DOHH2 (cell line): ENCODE measurements at regions not wholly inside any gene's neighbourhood (a gene's known extent, or its start where the extent isn't known, plus 50 kb on each side); places are given as distances from the start of the nearest gene placed in this dataset.

Experiments used
- H3F3A ChIP-seq: fragments of 200-600 bp; sonication (generic), shearing (Covaris generic); 2 replicates; pipeline ENCODE4 v1.6.0; 2016; ENCODE audit warnings: antibody characterized with exemption, mild to moderate bottlenecking; ENCODE audit not compliant: control insufficient read depth, insufficient read depth
- H3K27ac ChIP-seq: fragments of 200-600 bp; sonication (generic); 2 replicates; pipeline ENCODE4 v1.5.1; 2014; ENCODE audit warnings: low read depth, mild to moderate bottlenecking, low read length, moderate library complexity
- H3K27me3 ChIP-seq: fragments of 200-600 bp; sonication (generic); 2 replicates; pipeline ENCODE4 v1.6.1; 2014; ENCODE audit warnings: mild to moderate bottlenecking, low read length, mixed read lengths; ENCODE audit not compliant: control insufficient read depth
- H3K36me3 ChIP-seq: fragments of 200-600 bp; sonication (generic); 2 replicates; pipeline ENCODE4 v1.6.1; 2014; ENCODE audit warnings: mild to moderate bottlenecking, low read length, moderate library complexity, mixed read lengths; ENCODE audit not compliant: control insufficient read depth
- H3K4me1 ChIP-seq: fragments of 200-600 bp; sonication (generic); 2 replicates; pipeline ENCODE4 v1.6.1; 2014; ENCODE audit warnings: mild to moderate bottlenecking, low read length, mixed read lengths; ENCODE audit not compliant: control insufficient read depth
- H3K4me2 ChIP-seq: fragments of 200-600 bp; sonication (generic); 2 replicates; pipeline ENCODE4 v1.6.0; 2014; ENCODE audit warnings: mild to moderate bottlenecking, low read length, moderate library complexity
- H3K4me3 ChIP-seq: fragments of 200-600 bp; sonication (generic); 2 replicates; pipeline ENCODE4 v1.5.1; 2014; ENCODE audit warnings: mild to moderate bottlenecking, low read length, mixed read lengths
- H3K79me2 ChIP-seq: fragments of 200-600 bp; sonication (generic); 2 replicates; pipeline ENCODE4 v1.6.1; 2014; ENCODE audit warnings: mild to moderate bottlenecking, low read length, mixed read lengths; ENCODE audit not compliant: control insufficient read depth
- H3K9me2 ChIP-seq: fragments of 200-600 bp; sonication (generic); replicated peaks from 2 replicates; pipeline ENCODE4 v1.6.1; 2014; ENCODE audit warnings: mild to moderate bottlenecking, low read length, mixed read lengths; ENCODE audit not compliant: control insufficient read depth
- H3K9me3 ChIP-seq: fragments of 200-600 bp; sonication (generic); 2 replicates; pipeline ENCODE4 v1.6.1; 2014; ENCODE audit warnings: antibody characterized with exemption, low read length, mixed read lengths; ENCODE audit not compliant: control insufficient read depth, insufficient read depth
- H4K20me1 ChIP-seq: fragments of 200-600 bp; sonication (generic); 2 replicates; pipeline ENCODE4 v1.6.0; 2014; ENCODE audit warnings: low read depth, mild to moderate bottlenecking, antibody characterized with exemption, low read length, moderate library complexity; ENCODE audit not compliant: control insufficient read depth, insufficient read depth
- EZH2phosphoT487 ChIP-seq: fragments of 200-600 bp; sonication (generic); IDR thresholded peaks from 2 replicates; pipeline ENCODE4 v1.6.1; 2017; ENCODE audit warnings: borderline replicate concordance, mild to moderate bottlenecking, antibody characterized with exemption, low read length, moderate library complexity, mixed read lengths
- TF ChIP-seq, protein P1 (sequence below): fragments of 200-600 bp; sonication (generic); IDR thresholded peaks from one replicate; pipeline ENCODE4 v1.5.1; 2014; ENCODE audit warnings: antibody characterized with exemption, mild to moderate bottlenecking, low read depth, low read length; ENCODE audit not compliant: poor library complexity, severe bottlenecking

DNA sequence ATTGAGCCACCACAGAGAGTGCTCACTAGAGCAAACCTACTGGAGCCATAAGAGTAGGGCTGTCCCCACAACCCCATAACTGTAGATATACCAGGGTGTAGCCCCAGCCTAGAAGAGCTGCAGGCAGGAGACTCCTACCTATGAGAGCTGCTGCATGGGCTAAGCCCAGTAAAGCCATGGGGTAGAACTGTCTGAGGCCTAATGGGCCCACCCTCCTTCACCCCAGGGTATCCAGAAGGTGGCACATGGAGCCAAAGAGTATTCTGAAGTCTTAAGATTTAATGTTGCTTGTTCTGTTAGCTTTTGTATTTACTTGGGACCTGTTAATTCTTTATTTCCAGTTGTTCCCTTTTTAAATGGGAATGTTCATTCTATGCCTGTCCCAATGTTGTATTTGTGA lies 1193.7 kb upstream of the ADGRL2 start:
- no peaks in the 10 kb centered on the region for H3K79me2 ChIP-seq
- no peaks in the 10 kb centered on the region for H3K9me2 ChIP-seq
- H3K36me3 ChIP-seq, result no peaks in the 10 kb centered on the region
- no peak for TF ChIP-seq EZH2phosphoT487
- TF ChIP-seq, protein P1, sequence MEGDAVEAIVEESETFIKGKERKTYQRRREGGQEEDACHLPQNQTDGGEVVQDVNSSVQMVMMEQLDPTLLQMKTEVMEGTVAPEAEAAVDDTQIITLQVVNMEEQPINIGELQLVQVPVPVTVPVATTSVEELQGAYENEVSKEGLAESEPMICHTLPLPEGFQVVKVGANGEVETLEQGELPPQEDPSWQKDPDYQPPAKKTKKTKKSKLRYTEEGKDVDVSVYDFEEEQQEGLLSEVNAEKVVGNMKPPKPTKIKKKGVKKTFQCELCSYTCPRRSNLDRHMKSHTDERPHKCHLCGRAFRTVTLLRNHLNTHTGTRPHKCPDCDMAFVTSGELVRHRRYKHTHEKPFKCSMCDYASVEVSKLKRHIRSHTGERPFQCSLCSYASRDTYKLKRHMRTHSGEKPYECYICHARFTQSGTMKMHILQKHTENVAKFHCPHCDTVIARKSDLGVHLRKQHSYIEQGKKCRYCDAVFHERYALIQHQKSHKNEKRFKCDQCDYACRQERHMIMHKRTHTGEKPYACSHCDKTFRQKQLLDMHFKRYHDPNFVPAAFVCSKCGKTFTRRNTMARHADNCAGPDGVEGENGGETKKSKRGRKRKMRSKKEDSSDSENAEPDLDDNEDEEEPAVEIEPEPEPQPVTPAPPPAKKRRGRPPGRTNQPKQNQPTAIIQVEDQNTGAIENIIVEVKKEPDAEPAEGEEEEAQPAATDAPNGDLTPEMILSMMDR, result no peak
- H3K27ac ChIP-seq, result no peak overlapping the region
- no peaks in the 10 kb centered on the region for H3F3A ChIP-seq
- H3K4me2 ChIP-seq, result no peak overlapping the region
- H3K9me3 ChIP-seq, result peaks cover under 1% of the 10 kb centered on the region; the same call in 1 of the 2 replicates
- H4K20me1 ChIP-seq, result no peaks in the 10 kb centered on the region
- H3K27me3 ChIP-seq, result no peaks in the 10 kb centered on the region
- no peaks in the 10 kb centered on the region for H3K4me1 ChIP-seq
- H3K4me3 ChIP-seq, result no peak overlapping the region

DNA sequence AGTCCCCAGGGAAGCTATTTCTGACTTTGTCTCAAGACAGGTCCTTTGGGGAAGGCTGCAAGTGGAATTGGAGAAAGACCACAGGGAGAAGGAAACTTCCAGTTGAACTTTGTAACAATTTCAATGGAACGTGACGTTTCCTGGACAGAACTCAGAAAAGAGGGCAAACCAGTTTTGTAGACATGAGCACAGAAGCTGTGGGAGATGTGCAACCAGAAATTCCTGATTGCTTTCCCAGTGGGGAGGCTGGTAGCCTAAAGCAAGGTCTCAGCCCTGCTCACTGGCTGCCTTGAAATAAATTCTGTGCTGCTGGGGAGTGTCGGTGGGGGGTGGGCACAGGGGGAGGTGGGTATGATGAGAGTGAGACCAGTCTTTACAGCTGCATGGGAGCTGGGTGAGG lies 1206.7 kb upstream of the ADGRL2 start:
- no peaks in the 10 kb centered on the region for H3K36me3 ChIP-seq
- no peaks in the 10 kb centered on the region for H3F3A ChIP-seq
- H3K9me2 ChIP-seq, result no peaks in the 10 kb centered on the region
- TF ChIP-seq, protein P1, result no peak
- TF ChIP-seq EZH2phosphoT487, result no peak
- H3K27ac ChIP-seq, result no peak overlapping the region
- no peaks in the 10 kb centered on the region for H3K27me3 ChIP-seq
- no peaks in the 10 kb centered on the region for H3K4me1 ChIP-seq
- H4K20me1 ChIP-seq, result no peaks in the 10 kb centered on the region
- no peaks in the 10 kb centered on the region for H3K79me2 ChIP-seq
- H3K9me3 ChIP-seq, result no peaks in the 10 kb centered on the region
- no peak overlapping the region for H3K4me2 ChIP-seq
- H3K4me3 ChIP-seq, result no peak overlapping the region

DNA sequence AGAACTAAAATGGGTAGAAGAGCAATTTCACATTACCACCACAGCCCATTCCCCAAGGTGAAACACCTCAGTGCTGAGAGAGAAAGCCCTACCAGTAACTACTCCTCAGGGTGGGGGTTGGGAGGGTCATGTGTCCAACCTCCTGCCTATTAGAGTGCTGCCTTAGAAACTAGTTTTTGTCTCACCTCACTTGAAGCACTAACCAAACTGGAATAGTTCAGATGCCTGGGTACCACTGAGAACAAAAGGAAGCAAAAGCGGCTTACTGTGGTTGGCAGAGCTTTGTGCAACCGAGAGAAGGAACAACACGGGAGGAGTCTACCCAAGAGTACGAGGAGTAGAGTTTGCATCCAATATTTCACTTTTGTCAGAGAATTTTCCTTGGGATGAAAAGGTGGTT lies 1207.5 kb upstream of the ADGRL2 start:
- H3K9me2 ChIP-seq, result no peaks in the 10 kb centered on the region
- no peaks in the 10 kb centered on the region for H3K4me1 ChIP-seq
- no peaks in the 10 kb centered on the region for H4K20me1 ChIP-seq
- no peak overlapping the region for H3K4me3 ChIP-seq
- no peak for TF ChIP-seq EZH2phosphoT487
- TF ChIP-seq, protein P1, result no peak
- H3K79me2 ChIP-seq, result no peaks in the 10 kb centered on the region
- H3F3A ChIP-seq, result no peaks in the 10 kb centered on the region
- H3K9me3 ChIP-seq, result no peaks in the 10 kb centered on the region
- no peaks in the 10 kb centered on the region for H3K36me3 ChIP-seq
- H3K27me3 ChIP-seq, result no peaks in the 10 kb centered on the region
- no peak overlapping the region for H3K4me2 ChIP-seq
- no peak overlapping the region for H3K27ac ChIP-seq

DNA sequence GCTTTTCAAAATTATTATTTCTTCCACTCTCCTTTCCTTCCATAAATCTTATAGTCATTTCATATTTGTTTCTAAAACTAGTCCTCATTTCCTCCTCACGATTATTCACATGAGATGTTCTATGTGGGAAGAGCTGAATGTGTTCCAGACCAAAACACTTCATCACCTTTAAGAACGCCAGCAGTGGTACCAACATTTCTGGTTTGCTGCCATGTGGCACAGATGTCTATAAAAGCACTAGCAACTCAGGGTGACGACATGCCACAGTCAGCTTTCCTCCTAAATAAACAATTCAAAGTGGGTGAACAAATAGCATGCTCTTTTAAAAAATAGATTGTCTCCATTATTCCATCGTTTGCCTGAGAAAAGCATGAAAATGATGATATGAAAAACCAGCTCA lies 1217.8 kb upstream of the ADGRL2 start:
- Histone ChIP-seq H3F3A (no peaks in the 10 kb centered on the region), H3K4me2 (no peak overlapping the region), H4K20me1 (no peaks in the 10 kb centered on the region), H3K79me2 (no peaks in the 10 kb centered on the region), H3K4me3 (no peak overlapping the region), H3K9me2 (no peaks in the 10 kb centered on the region), H3K36me3 (no peaks in the 10 kb centered on the region), H3K27ac (no peak overlapping the region), H3K9me3 (peaks cover 5% of the 10 kb centered on the region; the same call in 1 of the 2 replicates), H3K27me3 (no peaks in the 10 kb centered on the region), H3K4me1 (no peaks in the 10 kb centered on the region)
- TF ChIP-seq EZH2phosphoT487, result no peak
- TF ChIP-seq, protein P1, result no peak
